Neural cell (in vitro differentiated cells): ENCODE measurements at regions not wholly inside any gene's neighbourhood (a gene's known extent, or its start where the extent isn't known, plus 50 kb on each side); places are given as distances from the start of the nearest gene placed in this dataset.

Experiments
- H2AFZ ChIP-seq: fragments of 200-600, 300-800 bp; sonication (generic), shearing (Covaris generic); 2 replicates; pipeline ENCODE4 v1.6.0; 2014; ENCODE audit warnings: low read depth, mild to moderate bottlenecking, antibody characterized with exemption, low read length, moderate library complexity
- H3F3A ChIP-seq: fragments of 200-600 bp; shearing (Covaris generic); 2 replicates; pipeline ENCODE4 v1.6.1; 2016; ENCODE audit warnings: mild to moderate bottlenecking, moderate library complexity, mixed read lengths, antibody characterized with exemption, low read length; ENCODE audit not compliant: insufficient read depth, poor library complexity, severe bottlenecking
- H3K27ac ChIP-seq: fragments of 200-600, 300-800 bp; sonication (generic), shearing (Covaris generic); 2 replicates; pipeline ENCODE4 v1.5.1; 2014; ENCODE audit warnings: mild to moderate bottlenecking, low read length, moderate library complexity
- H3K27me3 ChIP-seq: fragments of 300-800, 200-600 bp; sonication (generic), shearing (Covaris generic); 2 replicates; pipeline ENCODE4 v1.6.0; 2014; ENCODE audit warnings: mild to moderate bottlenecking, low read depth, low read length, moderate library complexity; ENCODE audit not compliant: insufficient read depth
- H3K36me3 ChIP-seq: fragments of 300-800, 200-600 bp; sonication (generic), shearing (Covaris generic); 2 replicates; pipeline ENCODE4 v1.5.1; 2014; ENCODE audit warnings: mild to moderate bottlenecking, antibody characterized with exemption, low read length, moderate library complexity; ENCODE audit not compliant: insufficient read depth
- H3K4me2 ChIP-seq: fragments of 300-800, 200-600 bp; sonication (generic), shearing (Covaris generic); 2 replicates; pipeline ENCODE4 v1.6.0; 2014; ENCODE audit warnings: mild to moderate bottlenecking, low read length
- H3K4me3 ChIP-seq: fragments of 300-800, 200-600 bp; sonication (generic), shearing (Covaris generic); 2 replicates; pipeline ENCODE4 v1.5.1; 2014; ENCODE audit warnings: mild to moderate bottlenecking, low read length, moderate library complexity
- H3K79me2 ChIP-seq: fragments of 200-600 bp; shearing (Covaris generic); replicated peaks from 2 replicates; pipeline ENCODE4 v1.6.0; 2014; ENCODE audit warnings: mild to moderate bottlenecking, low read length, moderate library complexity; ENCODE audit not compliant: insufficient read depth
- H3K9ac ChIP-seq: fragments of 300-800, 200-600 bp; sonication (generic), shearing (Covaris generic); 2 replicates; pipeline ENCODE4 v1.6.1; 2016; ENCODE audit warnings: mild to moderate bottlenecking, low read length, mixed read lengths
- H3K9me2 ChIP-seq: fragments of 200-600 bp; shearing (Covaris generic); 2 replicates; pipeline ENCODE4 v1.6.1; 2016; ENCODE audit warnings: mild to moderate bottlenecking, low read length, mixed read lengths; ENCODE audit not compliant: insufficient read depth
- H3K9me3 ChIP-seq: fragments of 200-600, 300-800 bp; sonication (generic), shearing (Covaris generic); 2 replicates; pipeline ENCODE4 v1.6.1; 2016; ENCODE audit warnings: mild to moderate bottlenecking, mixed run types, low read length, moderate library complexity, mixed read lengths
- H4K20me1 ChIP-seq: fragments of 200-600 bp; shearing (Covaris generic); 2 replicates; pipeline ENCODE4 v1.6.1; 2016; ENCODE audit warnings: mild to moderate bottlenecking, mixed run types; ENCODE audit not compliant: insufficient read depth
- EP300 ChIP-seq: fragments of 450-650 bp; conservative IDR thresholded peaks from 2 replicates; pipeline ENCODE4 v1.6.1; 2014; ENCODE audit warnings: antibody characterized with exemption, mild to moderate bottlenecking, moderate library complexity; ENCODE audit not compliant: poor library complexity, severe bottlenecking
- EZH2 ChIP-seq: fragments of 200-600, 300-800 bp; shearing (Covaris generic), sonication (generic); IDR thresholded peaks from 2 replicates; pipeline ENCODE4 v1.6.1; 2014; ENCODE audit warnings: antibody characterized with exemption, low read length, borderline replicate concordance, mild to moderate bottlenecking; ENCODE audit not compliant: insufficient read depth, poor library complexity, severe bottlenecking
- MXI1 ChIP-seq: fragments of 450-650 bp; conservative IDR thresholded peaks from 2 replicates; pipeline ENCODE4 v1.6.1; 2014; ENCODE audit warnings: antibody characterized with exemption, mild to moderate bottlenecking; ENCODE audit not compliant: poor library complexity, severe bottlenecking
- POLR2AphosphoS5 ChIP-seq: IDR thresholded peaks from 2 replicates; pipeline ENCODE4 v1.6.1; 2012
- RAD21 ChIP-seq: fragments of 450-650 bp; conservative IDR thresholded peaks from 2 replicates; pipeline ENCODE4 v1.6.1; 2014; ENCODE audit warnings: antibody characterized with exemption, mild to moderate bottlenecking, moderate library complexity
- SMC3 ChIP-seq: fragments of 450-650 bp; conservative IDR thresholded peaks from 2 replicates; pipeline ENCODE4 v1.6.1; 2014; ENCODE audit warnings: antibody characterized with exemption, mild to moderate bottlenecking, moderate library complexity; ENCODE audit not compliant: poor library complexity
- TAF1 ChIP-seq: IDR thresholded peaks from 2 replicates; pipeline ENCODE4 v1.6.1; 2012; ENCODE audit warnings: low read depth
- TF ChIP-seq, protein P1 (sequence below): IDR thresholded peaks from 2 replicates; pipeline ENCODE4 v1.6.1; 2012; ENCODE audit warnings: borderline replicate concordance
- TF ChIP-seq, protein P2 (sequence below): fragments of 450-650 bp; IDR thresholded peaks from 2 replicates; pipeline ENCODE4 v1.5.1; 2014; ENCODE audit warnings: antibody characterized with exemption, mild to moderate bottlenecking, moderate library complexity; ENCODE audit not compliant: poor library complexity, severe bottlenecking

DNA sequence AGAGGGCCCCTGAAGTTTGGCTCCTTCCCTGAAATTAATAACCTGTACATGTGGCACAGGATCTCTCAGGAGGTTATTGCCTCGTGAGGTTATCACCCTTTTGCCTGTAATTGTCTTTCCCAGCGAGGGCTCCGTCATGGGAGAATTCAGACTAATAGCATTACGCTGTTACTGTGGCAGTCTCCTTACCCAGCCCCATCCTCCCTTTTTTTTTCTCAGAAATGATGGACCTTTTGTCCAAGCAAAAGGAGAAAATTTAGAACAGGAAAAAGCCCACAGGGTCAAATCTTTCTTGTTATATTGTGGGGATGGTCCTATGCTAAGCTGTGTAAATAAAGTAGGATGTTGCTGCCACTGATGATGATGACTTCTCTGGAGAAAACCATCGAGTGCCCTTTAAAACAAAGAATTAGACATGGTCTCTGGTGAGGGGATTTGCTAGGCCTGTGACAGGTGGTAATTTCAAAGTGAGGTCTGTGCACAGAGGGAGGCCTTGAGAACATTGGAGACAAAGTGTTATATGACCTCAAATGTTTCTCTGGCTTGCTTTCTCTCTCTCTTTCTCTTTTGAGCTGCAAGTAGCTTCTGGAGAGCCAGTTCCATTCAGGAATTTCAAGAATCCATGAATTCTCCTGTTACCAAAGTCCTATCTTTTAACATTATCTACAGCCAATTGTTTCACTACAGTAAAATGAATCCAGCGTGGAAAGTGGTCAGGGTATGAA lies 357.2 kb downstream of the BMP4 start:
- H3K79me2 ChIP-seq = no peaks in the 10 kb centered on the region
- H3K9ac ChIP-seq = no peak overlapping the region
- no peak overlapping the region for H3K4me2 ChIP-seq
- H3K27me3 ChIP-seq = no peaks in the 10 kb centered on the region
- H3K9me3 ChIP-seq = no peaks in the 10 kb centered on the region
- no peaks in the 10 kb centered on the region for H3K36me3 ChIP-seq
- H3F3A ChIP-seq = no peaks in the 10 kb centered on the region
- no peaks in the 10 kb centered on the region for H4K20me1 ChIP-seq
- TF ChIP-seq POLR2AphosphoS5 (no peak), MXI1 (no peak), TAF1 (no peak), SMC3 (no peak), RAD21 (no peak), EP300 (no peak), EZH2 (no peak)
- TF ChIP-seq, protein P1, sequence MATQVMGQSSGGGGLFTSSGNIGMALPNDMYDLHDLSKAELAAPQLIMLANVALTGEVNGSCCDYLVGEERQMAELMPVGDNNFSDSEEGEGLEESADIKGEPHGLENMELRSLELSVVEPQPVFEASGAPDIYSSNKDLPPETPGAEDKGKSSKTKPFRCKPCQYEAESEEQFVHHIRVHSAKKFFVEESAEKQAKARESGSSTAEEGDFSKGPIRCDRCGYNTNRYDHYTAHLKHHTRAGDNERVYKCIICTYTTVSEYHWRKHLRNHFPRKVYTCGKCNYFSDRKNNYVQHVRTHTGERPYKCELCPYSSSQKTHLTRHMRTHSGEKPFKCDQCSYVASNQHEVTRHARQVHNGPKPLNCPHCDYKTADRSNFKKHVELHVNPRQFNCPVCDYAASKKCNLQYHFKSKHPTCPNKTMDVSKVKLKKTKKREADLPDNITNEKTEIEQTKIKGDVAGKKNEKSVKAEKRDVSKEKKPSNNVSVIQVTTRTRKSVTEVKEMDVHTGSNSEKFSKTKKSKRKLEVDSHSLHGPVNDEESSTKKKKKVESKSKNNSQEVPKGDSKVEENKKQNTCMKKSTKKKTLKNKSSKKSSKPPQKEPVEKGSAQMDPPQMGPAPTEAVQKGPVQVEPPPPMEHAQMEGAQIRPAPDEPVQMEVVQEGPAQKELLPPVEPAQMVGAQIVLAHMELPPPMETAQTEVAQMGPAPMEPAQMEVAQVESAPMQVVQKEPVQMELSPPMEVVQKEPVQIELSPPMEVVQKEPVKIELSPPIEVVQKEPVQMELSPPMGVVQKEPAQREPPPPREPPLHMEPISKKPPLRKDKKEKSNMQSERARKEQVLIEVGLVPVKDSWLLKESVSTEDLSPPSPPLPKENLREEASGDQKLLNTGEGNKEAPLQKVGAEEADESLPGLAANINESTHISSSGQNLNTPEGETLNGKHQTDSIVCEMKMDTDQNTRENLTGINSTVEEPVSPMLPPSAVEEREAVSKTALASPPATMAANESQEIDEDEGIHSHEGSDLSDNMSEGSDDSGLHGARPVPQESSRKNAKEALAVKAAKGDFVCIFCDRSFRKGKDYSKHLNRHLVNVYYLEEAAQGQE = no peak
- TF ChIP-seq, protein P2, sequence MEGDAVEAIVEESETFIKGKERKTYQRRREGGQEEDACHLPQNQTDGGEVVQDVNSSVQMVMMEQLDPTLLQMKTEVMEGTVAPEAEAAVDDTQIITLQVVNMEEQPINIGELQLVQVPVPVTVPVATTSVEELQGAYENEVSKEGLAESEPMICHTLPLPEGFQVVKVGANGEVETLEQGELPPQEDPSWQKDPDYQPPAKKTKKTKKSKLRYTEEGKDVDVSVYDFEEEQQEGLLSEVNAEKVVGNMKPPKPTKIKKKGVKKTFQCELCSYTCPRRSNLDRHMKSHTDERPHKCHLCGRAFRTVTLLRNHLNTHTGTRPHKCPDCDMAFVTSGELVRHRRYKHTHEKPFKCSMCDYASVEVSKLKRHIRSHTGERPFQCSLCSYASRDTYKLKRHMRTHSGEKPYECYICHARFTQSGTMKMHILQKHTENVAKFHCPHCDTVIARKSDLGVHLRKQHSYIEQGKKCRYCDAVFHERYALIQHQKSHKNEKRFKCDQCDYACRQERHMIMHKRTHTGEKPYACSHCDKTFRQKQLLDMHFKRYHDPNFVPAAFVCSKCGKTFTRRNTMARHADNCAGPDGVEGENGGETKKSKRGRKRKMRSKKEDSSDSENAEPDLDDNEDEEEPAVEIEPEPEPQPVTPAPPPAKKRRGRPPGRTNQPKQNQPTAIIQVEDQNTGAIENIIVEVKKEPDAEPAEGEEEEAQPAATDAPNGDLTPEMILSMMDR = no peak
- H3K9me2 ChIP-seq = no peaks in the 10 kb centered on the region
- peak overlapping the region; percentile 5 for H3K27ac ChIP-seq
- no peak overlapping the region for H3K4me3 ChIP-seq
- H2AFZ ChIP-seq = no peak overlapping the region

DNA sequence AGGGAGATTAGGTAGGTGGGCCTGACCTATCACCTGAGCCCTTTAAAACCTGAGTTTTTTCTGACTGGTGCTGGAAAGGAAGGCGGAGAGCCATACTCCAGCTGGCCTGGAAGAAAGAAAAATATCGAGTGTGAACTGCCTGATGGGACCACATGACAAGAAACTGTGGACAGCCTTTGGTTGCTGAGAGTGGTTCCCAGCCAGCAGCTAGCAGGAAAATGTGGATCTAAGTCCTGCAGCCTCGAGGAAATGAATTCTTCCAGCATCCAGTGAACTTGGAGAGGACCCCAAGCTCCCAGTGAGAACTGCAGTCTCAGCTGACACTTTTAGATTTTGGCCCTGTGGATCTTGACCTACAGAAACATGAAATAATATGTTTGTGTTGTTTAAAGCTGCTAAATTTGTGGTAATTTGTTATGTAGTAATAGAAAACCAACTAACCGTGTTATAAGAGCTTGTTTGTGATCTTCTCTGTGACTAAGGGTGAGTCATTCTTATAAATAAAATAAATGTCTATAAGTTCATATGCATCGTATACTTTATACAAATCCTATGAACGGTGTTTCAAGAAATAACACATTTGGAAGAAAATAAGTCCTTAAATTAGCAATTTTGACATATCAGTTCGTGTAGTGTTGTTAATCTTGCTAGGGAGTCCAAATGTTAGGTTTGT lies 359.6 kb downstream of the BMP4 start:
- no peaks in the 10 kb centered on the region for H3F3A ChIP-seq
- no peaks in the 10 kb centered on the region for H4K20me1 ChIP-seq
- H3K27ac ChIP-seq = no peak overlapping the region
- no peak for TF ChIP-seq POLR2AphosphoS5
- TF ChIP-seq TAF1 = no peak
- no peak for TF ChIP-seq RAD21
- TF ChIP-seq EP300 = no peak
- no peak for TF ChIP-seq MXI1
- TF ChIP-seq, protein P1 = no peak
- TF ChIP-seq EZH2 = no peak
- TF ChIP-seq, protein P2 = no peak
- no peak for TF ChIP-seq SMC3
- H3K4me2 ChIP-seq = no peak overlapping the region
- no peak overlapping the region for H3K9ac ChIP-seq
- H3K27me3 ChIP-seq = no peaks in the 10 kb centered on the region
- no peak overlapping the region for H3K4me3 ChIP-seq
- H3K9me2 ChIP-seq = no peaks in the 10 kb centered on the region
- H3K9me3 ChIP-seq = no peaks in the 10 kb centered on the region
- no peak overlapping the region for H2AFZ ChIP-seq
- H3K79me2 ChIP-seq = no peaks in the 10 kb centered on the region
- H3K36me3 ChIP-seq = no peaks in the 10 kb centered on the region
